Transverse colon (tissue), 4 donors: ENCODE measurements at regions not wholly inside any gene's neighbourhood (a gene's known extent, or its start where the extent isn't known, plus 50 kb on each side); places are given as distances from the start of the nearest gene placed in this dataset.
A peak's percentile ranks its signal among the peaks of the same experiment; 100 is the strongest.
"Not testable (repeated sequence)": the region's sequence is repeated elsewhere in the genome, so short reads cannot be mapped to it uniquely, and the experiment has no call there.

Experiments used
- DNase-seq: peaks from one replicate; pipeline ENCODE4 v3.0.0-alpha.2; 2019
- H3K27ac ChIP-seq, 4 donors: fragments of 200-600 bp; sonication (generic); 2 replicates each; pipeline ENCODE4 v1.5.1; 2016 to 2018; ENCODE audit warnings: inconsistent platforms in 4 of 4
- H3K27me3 ChIP-seq: fragments of 200-600 bp; sonication (generic); 2 replicates; pipeline ENCODE4 v1.5.1; 2017; ENCODE audit warnings: inconsistent platforms
- H3K36me3 ChIP-seq, 4 donors: fragments of 200-600 bp; sonication (generic); 2 replicates each; pipeline ENCODE4 v1.5.1; 2017 to 2019; ENCODE audit warnings: inconsistent platforms in 4 of 4
- H3K4me1 ChIP-seq, 4 donors: fragments of 200-600 bp; sonication (generic); 2 replicates each; pipeline ENCODE4 v1.5.1; 2017 to 2020; ENCODE audit warnings: inconsistent platforms in 4 of 4
- H3K4me3 ChIP-seq, 4 donors: fragments of 200-600 bp; sonication (generic); 1 replicate in 1 of 4; 2 replicates in 3 of 4; pipeline versions ENCODE4 v1.5.1 to v1.6.1; 2017 to 2019; ENCODE audit warnings: inconsistent platforms in 4 of 4
- H3K9me3 ChIP-seq, 2 donors: fragments of 200-600 bp; sonication (generic); 2 replicates each; pipeline ENCODE4 v1.5.1; 2017 to 2019; ENCODE audit warnings: inconsistent platforms in 2 of 2
- EP300 ChIP-seq: sonication (generic); formaldehyde crosslinking; IDR thresholded peaks from one replicate; pipeline ENCODE4 v1.6.1; 2017; ENCODE audit warnings: antibody characterized with exemption, low read depth
- POLR2A ChIP-seq: fragments of 450-650 bp; IDR thresholded peaks from one replicate; pipeline ENCODE4 v1.6.1; 2016; ENCODE audit warnings: antibody characterized with exemption, mild to moderate bottlenecking, moderate library complexity
- POLR2AphosphoS5 ChIP-seq, 3 donors: sonication (generic); formaldehyde crosslinking; IDR thresholded peaks; one replicate each; pipeline ENCODE4 v1.6.1; 2016; ENCODE audit warnings: antibody characterized with exemption in 3 of 3
- WGBS, 2 donors: methylation state at CpG; one replicate each; pipeline ENCODE4 v1.1.5; 2018; ENCODE audit warnings: low coverage in 1 of 2; 5-methylcytosine and 5-hydroxymethylcytosine counted together
- in situ Hi-C, 4 donors: fragments of 200-750 bp; cut with MboI; loops; one replicate each; pipeline versions ENCODE4 v1.15.0 to v1.15.1; 2017; ENCODE audit warnings: low sequenced_read_pairs in 3 of 4, low pct_ligation_motif_present in 1 of 4, low pct_unique_long_range_greater_than_20kb in 1 of 4
- intact Hi-C: fragments of 100-400 bp; cut with DNase I; formaldehyde crosslinking; loops from one replicate; pipeline ENCODE4 v1.15.1; 2023; ENCODE audit warnings: low total_unique reads
- TF ChIP-seq, protein P1 (sequence below), 5 experiments: fragments of 200-600 bp in 3 of 5; fragments of 450-650 bp in 2 of 5; sonication (generic) in 3 of 5; IDR thresholded peaks; 1 replicate in 2 of 5; 2 replicates in 3 of 5; pipeline ENCODE4 v1.5.1; 2016 to 2017; ENCODE audit warnings: antibody characterized with exemption in 5 of 5, inconsistent platforms in 3 of 5, mild to moderate bottlenecking in 2 of 5, moderate library complexity in 1 of 5

- in situ Hi-C loops, result no loop called here
Measured at GRCh38 chrY:16644270-16644800, 1235.7 kb downstream of the CDY2B start.

GRCh38 chrY:16639777-16640176 lies 1240.2 kb downstream of the CDY2B start:
- Histone ChIP-seq H3K27me3 (no peaks in the 10 kb centered on the region), H3K9me3 (no peaks in the 10 kb centered on the region), H3K36me3 (no peaks in the 10 kb centered on the region), H3K27ac (no peak overlapping the region), H3K4me3 (no peak overlapping the region), H3K4me1 (no peaks in the 10 kb centered on the region)
- TF ChIP-seq POLR2A, result no peak
- TF ChIP-seq, protein P1, sequence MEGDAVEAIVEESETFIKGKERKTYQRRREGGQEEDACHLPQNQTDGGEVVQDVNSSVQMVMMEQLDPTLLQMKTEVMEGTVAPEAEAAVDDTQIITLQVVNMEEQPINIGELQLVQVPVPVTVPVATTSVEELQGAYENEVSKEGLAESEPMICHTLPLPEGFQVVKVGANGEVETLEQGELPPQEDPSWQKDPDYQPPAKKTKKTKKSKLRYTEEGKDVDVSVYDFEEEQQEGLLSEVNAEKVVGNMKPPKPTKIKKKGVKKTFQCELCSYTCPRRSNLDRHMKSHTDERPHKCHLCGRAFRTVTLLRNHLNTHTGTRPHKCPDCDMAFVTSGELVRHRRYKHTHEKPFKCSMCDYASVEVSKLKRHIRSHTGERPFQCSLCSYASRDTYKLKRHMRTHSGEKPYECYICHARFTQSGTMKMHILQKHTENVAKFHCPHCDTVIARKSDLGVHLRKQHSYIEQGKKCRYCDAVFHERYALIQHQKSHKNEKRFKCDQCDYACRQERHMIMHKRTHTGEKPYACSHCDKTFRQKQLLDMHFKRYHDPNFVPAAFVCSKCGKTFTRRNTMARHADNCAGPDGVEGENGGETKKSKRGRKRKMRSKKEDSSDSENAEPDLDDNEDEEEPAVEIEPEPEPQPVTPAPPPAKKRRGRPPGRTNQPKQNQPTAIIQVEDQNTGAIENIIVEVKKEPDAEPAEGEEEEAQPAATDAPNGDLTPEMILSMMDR (IDR thresholded peaks at IDR 0.05), result peak in 1 of 5 experiments; percentile 3
- in situ Hi-C loops (no loop called here), intact Hi-C loops (no loop called here)
- DNase-seq, result no peak
- 10% methylated on average over 3 of the region's 3 CpGs; no CpG with 5 or more reads in 1 of the 2 donors for WGBS, 2 donors

More at GRCh38 chrY:16644270-16644800, 1235.7 kb downstream of the CDY2B start:
- TF ChIP-seq POLR2A (no peak), EP300 (no peak), POLR2AphosphoS5 (IDR thresholded peaks at IDR 0.05) (no peak)
- TF ChIP-seq, protein P1 (IDR thresholded peaks at IDR 0.05), result no peak
- intact Hi-C loops, result no loop called here
- no CpG with 5 or more reads among the region's 6 CpGs for WGBS, 2 donors
- Histone ChIP-seq H3K4me1 (no peaks in the 10 kb centered on the region), H3K36me3 (no peaks in the 10 kb centered on the region), H3K27ac (no peak overlapping the region), H3K27me3 (no peaks in the 10 kb centered on the region), H3K9me3 (no peaks in the 10 kb centered on the region), H3K4me3 (no peak overlapping the region)
- DNase-seq, result no peak

GRCh38 chrY:16638743-16639142 lies 1241.3 kb downstream of the CDY2B start:
- H3K4me1 ChIP-seq, H3K27ac ChIP-seq, H3K4me3 ChIP-seq, DNase-seq, H3K27me3 ChIP-seq, in situ Hi-C loops, intact Hi-C loops, H3K36me3 ChIP-seq, H3K9me3 ChIP-seq: not testable (repeated sequence)

GRCh38 chrY:16636254-16636653 lies 1243.8 kb downstream of the CDY2B start:
- WGBS, 2 donors, result 20% methylated on average over 1 of the region's 4 CpGs; no CpG with 5 or more reads in 1 of the 2 donors
- H3K27ac ChIP-seq, result no peak overlapping the region
- intact Hi-C loops (no loop called here), in situ Hi-C loops (no loop called here)
- DNase-seq, result no peak
- no peaks in the 10 kb centered on the region for H3K27me3 ChIP-seq
- TF ChIP-seq POLR2A (no peak), EP300 (no peak), POLR2AphosphoS5 (IDR thresholded peaks at IDR 0.05) (no peak)
- TF ChIP-seq, protein P1 (IDR thresholded peaks at IDR 0.05), result no peak
- H3K4me3 ChIP-seq, result no peak overlapping the region
- no peaks in the 10 kb centered on the region for H3K36me3 ChIP-seq
- H3K4me1 ChIP-seq, result no peaks in the 10 kb centered on the region
- no peaks in the 10 kb centered on the region for H3K9me3 ChIP-seq

DNA sequence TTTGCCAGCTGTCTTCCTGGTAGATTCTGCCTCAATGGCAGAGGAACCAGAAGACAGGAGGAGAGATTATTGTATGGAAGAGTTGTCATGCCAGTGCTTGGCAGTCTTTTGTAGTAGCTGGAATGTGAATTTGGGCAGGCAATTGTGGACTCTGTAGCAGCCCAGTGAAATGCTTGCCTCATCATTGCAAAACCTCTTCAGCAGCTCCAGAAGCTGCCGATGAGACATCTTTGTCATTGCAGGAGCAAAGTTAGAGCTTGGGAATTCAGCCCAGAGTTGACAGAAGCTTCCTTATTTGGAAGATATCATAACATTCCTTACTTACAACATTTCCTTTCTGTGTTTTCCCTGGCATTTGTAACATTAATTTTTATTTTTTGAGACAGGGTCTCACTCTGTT lies 1250.9 kb downstream of the CDY2B start:
- Histone ChIP-seq H3K4me1 (no peaks in the 10 kb centered on the region), H3K9me3 (no peaks in the 10 kb centered on the region), H3K27me3 (no peaks in the 10 kb centered on the region), H3K4me3 (no peak overlapping the region), H3K36me3 (no peaks in the 10 kb centered on the region), H3K27ac (no peak overlapping the region)
- intact Hi-C loops (no loop called here), in situ Hi-C loops (no loop called here)
- TF ChIP-seq EP300 (no peak), POLR2AphosphoS5 (IDR thresholded peaks at IDR 0.05) (no peak), POLR2A (no peak)
- TF ChIP-seq, protein P1 (IDR thresholded peaks at IDR 0.05), result no peak
- WGBS, 2 donors, result no CpG with 5 or more reads among the region's 1 CpG
- DNase-seq, result no peak
